ENCODE measurements at regions not wholly inside any gene's neighbourhood (a gene's known extent, or its start where the extent isn't known, plus 50 kb on each side); places are given as distances from the start of the nearest gene placed in this dataset.

GRCh38 chr15:94069844-94070243, 161.5 kb upstream of the MCTP2 start:
- TF ChIP-seq CTCF (conservative IDR thresholded peaks at IDR 0.05; ENCODE audit: low read length), result no peak
- TF ChIP-seq EZH2phosphoT487 (IDR thresholded peaks at IDR 0.05; ENCODE audit: borderline replicate concordance), result no peak

All from Loucy (cell line).